Activated CD4-positive, alpha-beta T cell treated with anti-CD3 and anti-CD28 coated beads for 36 hours (primary cell): ENCODE measurements at regions not wholly inside any gene's neighbourhood (a gene's known extent, or its start where the extent isn't known, plus 50 kb on each side); places are given as distances from the start of the nearest gene placed in this dataset.

ENCODE experiments used
- ATAC-seq: fragments of 200-7000 bp; cut with Tn5 transposase; one replicate; pipeline ENCODE4 v1.10.0; 2021; ENCODE audit warnings: mild to moderate bottlenecking, moderate library complexity
- CTCF ChIA-PET: fragments of 350-600 bp; sonication (Branson Sonifier 250); formaldehyde crosslinking; loops from one replicate; lab custom pipeline; 2021; ENCODE audit warnings: antibody characterized with exemption; lab: Charles Lee
- POLR2A ChIA-PET: fragments of 350-600 bp; sonication (Branson Sonifier 250); formaldehyde crosslinking; loops from one replicate; lab custom pipeline; 2021; ENCODE audit warnings: antibody characterized with exemption, inconsistent platforms; lab: Charles Lee
- DNase-seq: peaks from one replicate; pipeline ENCODE4 v3.0.0-alpha.2; 2020
- H3K27ac Mint-ChIP-seq: one replicate; pipeline ENCODE4 v1.8.0; 2021; ENCODE audit warnings: mixed read lengths
- H3K27me3 Mint-ChIP-seq: one replicate; pipeline ENCODE4 v1.8.0; 2021; ENCODE audit warnings: mixed read lengths
- H3K36me3 Mint-ChIP-seq: one replicate; pipeline ENCODE4 v1.8.0; 2021; ENCODE audit warnings: low read depth, mixed read lengths
- H3K4me1 Mint-ChIP-seq: one replicate; pipeline ENCODE4 v1.8.0; 2021; ENCODE audit warnings: mixed read lengths
- H3K4me3 Mint-ChIP-seq: one replicate; pipeline ENCODE4 v1.8.0; 2021; ENCODE audit warnings: mild to moderate bottlenecking, moderate library complexity, mixed read lengths
- H3K9me3 Mint-ChIP-seq: one replicate; pipeline ENCODE4 v1.8.0; 2021; ENCODE audit warnings: low read depth, mixed read lengths
- intact Hi-C, 2 experiments: fragments of 100-400 bp; cut with DNase I in 1 of 2; cut with micrococcal nuclease in 1 of 2; formaldehyde crosslinking; loops; one replicate each; pipeline versions ENCODE4 v1.14.2 to v1.15.1; 2022 to 2024; cut with DNase I, micrococcal nuclease

DNA sequence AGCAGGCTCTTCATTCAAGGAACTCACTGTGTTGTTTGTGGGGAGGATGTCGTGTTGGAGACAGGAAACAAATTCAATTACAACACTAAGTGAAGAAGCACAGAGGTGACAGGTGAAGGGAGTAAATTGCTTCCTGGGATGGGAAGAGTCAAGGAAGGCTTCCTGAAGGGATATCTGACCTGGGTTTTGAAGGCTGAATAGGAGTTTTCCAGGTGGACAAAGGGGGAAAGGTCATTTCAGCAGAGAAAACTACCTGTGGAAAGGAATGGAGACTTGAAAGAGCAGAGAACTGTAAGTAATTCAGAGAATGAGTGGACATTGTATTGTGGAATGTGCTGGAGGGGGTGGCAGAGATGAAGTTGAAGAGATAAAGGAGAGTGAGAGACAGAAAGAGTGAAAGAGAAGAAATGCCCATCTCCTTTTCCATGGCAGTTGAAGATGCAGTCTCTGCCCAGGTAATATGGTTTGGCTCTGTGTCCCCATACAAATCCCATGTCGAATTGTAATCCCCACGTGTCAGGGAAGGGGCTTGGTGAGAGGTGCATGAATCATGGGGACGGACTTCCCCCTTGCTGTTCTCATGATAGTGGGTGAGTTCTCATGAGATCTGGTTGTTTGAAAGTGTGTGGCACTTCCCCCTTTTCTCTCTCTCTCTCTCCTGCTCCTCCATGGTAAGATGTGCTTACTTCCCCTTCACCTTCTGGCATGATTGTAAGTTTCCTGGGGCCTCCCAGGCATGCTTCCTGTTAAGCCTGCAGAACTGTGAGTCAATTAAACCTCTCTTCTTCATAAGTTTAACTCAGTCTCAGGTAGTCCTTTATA is 205.7 kb upstream of the BCOR start:
- peaks cover 26% of the 10 kb centered on the region for H3K4me1 Mint-ChIP-seq
- H3K9me3 Mint-ChIP-seq, result no peaks in the 10 kb centered on the region
- ChIA-PET POLR2A (no interaction called here), CTCF (no interaction called here)
- intact Hi-C loops, result no loop called here
- peak; percentile 47 for ATAC-seq
- peak; percentile 37 for DNase-seq
- H3K4me3 Mint-ChIP-seq, result no peak overlapping the region
- H3K27ac Mint-ChIP-seq, result no peak overlapping the region
- H3K36me3 Mint-ChIP-seq, result no peaks in the 10 kb centered on the region
- no peaks in the 10 kb centered on the region for H3K27me3 Mint-ChIP-seq

DNA sequence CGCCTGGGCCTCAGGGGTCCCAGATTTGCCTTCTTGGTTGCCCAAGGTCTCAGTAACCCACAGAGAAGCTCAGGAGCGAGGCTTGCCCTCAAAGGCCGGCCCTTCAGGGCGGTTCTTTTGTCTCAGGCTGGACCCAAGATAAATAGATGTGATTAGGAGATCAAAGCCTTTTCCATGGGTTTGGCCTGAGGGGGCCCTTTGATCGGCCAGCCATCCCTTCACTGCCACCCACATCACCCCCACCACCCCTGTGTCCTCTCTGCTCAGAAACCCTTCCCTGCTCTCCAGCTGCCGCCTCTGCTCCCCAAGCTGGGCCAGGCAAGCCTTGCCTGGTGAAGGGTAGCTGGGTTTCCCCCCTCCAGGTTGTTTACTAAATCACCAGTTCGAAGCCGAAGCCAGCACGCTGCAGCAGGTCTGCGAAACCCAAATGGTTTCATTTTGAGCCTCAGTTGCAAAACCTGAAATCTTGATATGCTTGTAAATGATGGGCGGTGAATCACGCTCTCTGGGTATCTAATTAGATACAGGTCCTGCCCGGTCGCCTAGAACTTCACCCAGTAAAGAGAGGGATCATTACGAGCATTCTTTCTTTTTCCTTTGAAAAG is 202.6 kb upstream of the BCOR start:
- DNase-seq, result peak; percentile 58
- intact Hi-C loops, result no loop called here

DNA sequence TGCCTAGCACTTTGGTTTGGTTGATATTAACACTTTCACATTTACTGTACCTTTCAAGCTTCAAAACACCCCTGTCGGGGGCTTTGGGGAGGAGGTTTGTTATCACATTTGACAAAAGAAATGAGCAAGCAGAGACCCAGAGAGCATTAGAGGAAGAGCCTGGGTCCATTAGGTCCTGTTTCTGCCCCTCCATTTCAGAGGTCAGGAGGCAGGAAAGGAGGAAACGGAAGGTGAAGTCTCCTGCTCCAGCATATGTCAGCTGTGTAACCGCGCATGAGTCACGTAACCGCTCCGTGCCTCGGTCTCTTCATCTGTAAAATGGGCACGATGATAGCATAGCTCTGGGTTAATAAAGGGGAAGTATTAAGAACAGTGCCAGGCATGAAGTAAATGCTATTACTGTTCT is 201.9 kb upstream of the BCOR start:
- POLR2A ChIA-PET, result no interaction called here
- Mint-ChIP-seq H3K27ac (peak overlapping the region; percentile 31), H3K36me3 (no peaks in the 10 kb centered on the region), H3K27me3 (no peaks in the 10 kb centered on the region), H3K9me3 (no peaks in the 10 kb centered on the region), H3K4me1 (peaks cover 26% of the 10 kb centered on the region), H3K4me3 (no peak overlapping the region)
- CTCF ChIA-PET, result interaction anchor here (0.6 kb wide), 1 partner anchor 231 kb away, joined by 3 read pairs; no protein-coding TSS in a partner anchor
- intact Hi-C loops, result no loop called here
- DNase-seq (peak; percentile 31), ATAC-seq (peak; percentile 19)

More for the DNA sequence above, 202.6 kb upstream of the BCOR start:
- no peaks in the 10 kb centered on the region for H3K36me3 Mint-ChIP-seq
- CTCF ChIA-PET, result interaction anchor here (0.6 to 0.7 kb wide), 2 partner anchors 231 to 264 kb away, joined by 3 read pairs; no protein-coding TSS in a partner anchor
- H3K27ac Mint-ChIP-seq, result peak overlapping the region; percentile 42
- POLR2A ChIA-PET, result no interaction called here
- H3K27me3 Mint-ChIP-seq, result no peaks in the 10 kb centered on the region
- peaks cover 26% of the 10 kb centered on the region for H3K4me1 Mint-ChIP-seq
- no peaks in the 10 kb centered on the region for H3K9me3 Mint-ChIP-seq
- ATAC-seq, result peak; percentile 75
- no peak overlapping the region for H3K4me3 Mint-ChIP-seq

DNA sequence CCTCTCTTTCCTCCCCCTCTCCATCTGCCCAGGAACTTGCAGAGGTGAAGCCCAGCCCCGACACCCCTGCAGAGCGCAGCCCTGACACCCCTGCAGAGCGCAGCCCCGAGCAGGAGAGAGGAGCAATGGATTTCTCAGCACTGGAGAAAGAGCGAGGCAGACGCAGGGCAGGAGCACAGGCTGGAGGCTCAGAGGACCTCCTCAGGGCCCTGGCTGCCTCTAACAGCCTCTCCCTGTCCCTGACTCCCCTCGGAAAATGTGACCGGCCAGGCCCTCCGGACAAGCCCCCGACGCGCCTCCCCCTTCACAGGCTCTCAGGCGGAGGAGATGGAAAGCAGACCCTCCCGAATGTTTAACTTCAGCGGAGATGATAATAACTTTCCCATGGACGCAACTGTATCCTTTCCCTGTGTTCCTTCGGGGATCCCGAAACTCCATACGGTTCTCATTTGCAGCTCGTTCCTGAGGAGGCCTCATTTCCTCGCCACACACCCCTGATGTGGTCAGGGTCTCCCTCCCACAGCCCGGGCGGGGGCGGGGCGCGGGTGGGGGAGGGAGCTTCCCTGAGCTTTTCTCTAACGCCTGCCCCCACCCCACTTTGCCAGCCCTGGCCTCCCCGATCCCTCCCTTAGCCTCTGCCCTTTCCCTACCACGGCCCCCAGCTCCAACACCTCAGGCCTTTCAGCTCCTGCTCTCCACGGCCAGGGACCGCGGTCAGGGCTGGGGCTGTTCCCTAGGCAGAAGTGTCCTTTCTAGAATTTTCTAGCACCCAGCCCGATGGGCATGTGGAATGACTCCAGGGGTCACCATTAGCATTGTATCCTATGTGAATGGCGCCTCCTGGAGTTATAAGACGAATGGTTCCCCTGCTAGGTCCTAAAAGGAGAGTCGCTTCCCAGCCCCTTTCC is 201.1 kb upstream of the BCOR start:
- no peaks in the 10 kb centered on the region for H3K9me3 Mint-ChIP-seq
- no peaks in the 10 kb centered on the region for H3K36me3 Mint-ChIP-seq
- ChIA-PET POLR2A (no interaction called here), CTCF (no interaction called here)
- H3K4me1 Mint-ChIP-seq, result peaks cover 23% of the 10 kb centered on the region
- peak overlapping the region; percentile 31 for H3K27ac Mint-ChIP-seq
- no peak overlapping the region for H3K4me3 Mint-ChIP-seq
- intact Hi-C loops, result no loop called here
- no peak for DNase-seq
- H3K27me3 Mint-ChIP-seq, result no peaks in the 10 kb centered on the region
- no peak for ATAC-seq

DNA sequence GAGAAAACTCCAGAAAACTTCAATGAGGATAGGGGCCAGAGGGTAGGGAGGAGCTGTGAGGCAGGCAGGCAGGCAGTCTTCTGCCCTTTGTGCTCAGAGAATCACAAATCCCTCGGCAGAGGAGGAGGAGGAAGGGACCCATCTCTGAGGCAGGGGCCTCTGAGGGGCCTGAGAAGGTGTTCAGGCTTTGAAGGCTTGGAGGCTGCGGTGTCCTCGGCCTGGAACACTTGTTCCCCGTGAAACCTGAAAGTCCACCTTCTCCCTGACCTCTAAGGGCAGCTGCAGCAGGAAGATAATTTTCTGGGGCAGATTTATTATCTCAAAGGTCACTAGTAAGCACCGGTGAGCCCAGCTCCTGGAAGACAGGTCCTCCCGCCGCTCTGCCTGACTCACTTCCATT is 200.3 kb upstream of the BCOR start:
- Mint-ChIP-seq H3K27me3 (no peaks in the 10 kb centered on the region), H3K4me1 (peaks cover 15% of the 10 kb centered on the region), H3K4me3 (no peak overlapping the region), H3K36me3 (no peaks in the 10 kb centered on the region), H3K27ac (no peak overlapping the region), H3K9me3 (no peaks in the 10 kb centered on the region)
- DNase-seq (no peak), ATAC-seq (no peak)
- ChIA-PET POLR2A (no interaction called here), CTCF (no interaction called here)
- intact Hi-C loops, result no loop called here

DNA sequence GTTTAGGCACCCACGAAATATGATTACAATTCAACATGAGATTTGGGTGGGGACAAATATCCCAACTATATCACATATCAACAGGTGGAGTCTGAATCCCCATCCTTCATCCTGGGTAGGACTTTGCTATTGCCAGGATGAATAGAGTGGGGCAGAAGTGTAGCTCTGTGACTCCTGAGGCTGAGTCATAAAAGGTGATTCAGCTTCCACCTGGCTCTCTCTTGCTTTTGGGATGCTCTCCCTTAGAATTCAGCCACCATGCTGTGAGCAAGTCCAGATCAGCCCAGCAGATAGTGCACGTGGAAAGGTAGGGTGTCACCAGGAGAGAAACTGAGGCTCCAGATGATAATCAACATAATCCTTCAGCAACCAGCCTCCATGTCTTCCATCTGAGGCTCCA is 193.8 kb upstream of the BCOR start:
- ATAC-seq, result no peak
- intact Hi-C loops, result no loop called here
- no peak for DNase-seq
- Mint-ChIP-seq H3K27ac (no peak overlapping the region), H3K4me1 (no peaks in the 10 kb centered on the region), H3K9me3 (peaks cover 2% of the 10 kb centered on the region), H3K36me3 (no peaks in the 10 kb centered on the region), H3K4me3 (no peak overlapping the region), H3K27me3 (no peaks in the 10 kb centered on the region)
- ChIA-PET POLR2A (no interaction called here), CTCF (no interaction called here)

DNA sequence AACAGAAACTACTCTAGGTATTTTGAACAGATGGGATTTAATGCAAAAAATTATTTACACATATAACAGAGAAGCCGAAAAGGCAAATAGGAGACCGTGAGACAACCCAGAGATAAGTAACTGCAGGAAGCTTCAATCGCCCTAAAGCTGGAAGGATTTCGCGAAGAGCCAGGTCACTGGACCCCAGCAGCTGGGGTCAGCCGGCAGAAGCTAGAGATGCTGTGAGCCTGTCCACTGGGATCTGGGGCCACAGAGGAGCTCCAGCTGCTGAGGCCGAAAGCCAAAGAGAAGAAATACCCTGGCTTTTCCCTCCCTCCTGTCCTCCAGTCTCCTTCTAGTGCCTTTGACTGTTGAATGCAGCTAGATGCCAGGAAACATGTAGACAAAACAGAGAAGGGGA is 192.8 kb upstream of the BCOR start:
- H3K4me1 Mint-ChIP-seq, result no peaks in the 10 kb centered on the region
- DNase-seq, result no peak
- H3K9me3 Mint-ChIP-seq, result peaks cover 5% of the 10 kb centered on the region
- no peak overlapping the region for H3K4me3 Mint-ChIP-seq
- ChIA-PET POLR2A (no interaction called here), CTCF (no interaction called here)
- no peak overlapping the region for H3K27ac Mint-ChIP-seq
- intact Hi-C loops, result no loop called here
- H3K36me3 Mint-ChIP-seq, result peaks cover 2% of the 10 kb centered on the region
- no peak for ATAC-seq
- no peaks in the 10 kb centered on the region for H3K27me3 Mint-ChIP-seq

DNA sequence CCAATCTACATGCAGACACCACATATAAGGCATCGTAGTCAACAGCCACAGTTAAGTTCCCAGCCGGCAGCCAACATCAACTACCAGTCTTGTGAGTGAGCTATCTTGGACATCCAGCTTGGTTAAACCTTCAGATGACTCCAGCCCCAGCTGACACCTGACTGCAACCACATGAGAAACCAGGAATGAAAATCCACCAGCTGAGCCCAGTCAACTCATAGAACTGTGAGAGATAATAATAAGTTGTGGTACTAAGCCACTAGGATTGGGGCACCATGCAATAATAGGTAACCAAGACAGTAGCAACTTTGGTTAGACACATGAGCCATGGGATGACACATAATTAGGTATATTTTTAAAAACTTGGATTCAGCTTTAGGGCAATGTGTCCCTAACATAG is 188.1 kb upstream of the BCOR start:
- Mint-ChIP-seq H3K9me3 (peaks cover 11% of the 10 kb centered on the region), H3K27me3 (no peaks in the 10 kb centered on the region), H3K4me1 (peaks cover 13% of the 10 kb centered on the region), H3K27ac (no peak overlapping the region), H3K36me3 (peaks cover 6% of the 10 kb centered on the region), H3K4me3 (no peak overlapping the region)
- ChIA-PET POLR2A (no interaction called here), CTCF (no interaction called here)
- DNase-seq, result no peak
- intact Hi-C loops, result loop anchor here in 1 of 2 experiments (10.0 kb wide), 1 partner anchor 551 kb away; no protein-coding TSS in a partner anchor
- ATAC-seq, result no peak

DNA sequence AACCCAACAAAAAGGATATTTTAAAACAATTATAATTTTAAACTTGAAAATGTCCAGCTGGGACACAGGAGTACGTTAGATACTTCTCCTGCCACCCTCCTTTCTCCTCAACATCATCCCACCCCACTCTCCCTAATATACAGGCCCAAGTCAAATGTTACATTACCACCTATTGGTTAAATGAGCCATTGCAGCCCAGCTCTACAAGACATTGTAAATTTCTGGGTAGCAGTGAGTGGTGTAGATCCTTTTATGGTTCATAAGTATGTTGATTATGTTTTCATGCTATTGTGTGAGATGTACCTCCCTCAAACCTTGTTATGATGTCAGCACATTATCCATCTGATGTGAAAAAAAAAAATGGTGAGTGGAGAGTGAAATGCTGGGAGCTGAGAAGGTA is 187.1 kb upstream of the BCOR start:
- H3K4me3 Mint-ChIP-seq, result no peak overlapping the region
- no peak overlapping the region for H3K27ac Mint-ChIP-seq
- intact Hi-C loops, result loop anchor here in 1 of 2 experiments (10.0 kb wide), 1 partner anchor 550 kb away; no protein-coding TSS in a partner anchor
- ATAC-seq (no peak), DNase-seq (no peak)
- H3K4me1 Mint-ChIP-seq, result peaks cover 13% of the 10 kb centered on the region
- ChIA-PET POLR2A (no interaction called here), CTCF (no interaction called here)
- H3K36me3 Mint-ChIP-seq, result peaks cover 6% of the 10 kb centered on the region
- H3K9me3 Mint-ChIP-seq, result peaks cover 9% of the 10 kb centered on the region
- no peaks in the 10 kb centered on the region for H3K27me3 Mint-ChIP-seq

DNA sequence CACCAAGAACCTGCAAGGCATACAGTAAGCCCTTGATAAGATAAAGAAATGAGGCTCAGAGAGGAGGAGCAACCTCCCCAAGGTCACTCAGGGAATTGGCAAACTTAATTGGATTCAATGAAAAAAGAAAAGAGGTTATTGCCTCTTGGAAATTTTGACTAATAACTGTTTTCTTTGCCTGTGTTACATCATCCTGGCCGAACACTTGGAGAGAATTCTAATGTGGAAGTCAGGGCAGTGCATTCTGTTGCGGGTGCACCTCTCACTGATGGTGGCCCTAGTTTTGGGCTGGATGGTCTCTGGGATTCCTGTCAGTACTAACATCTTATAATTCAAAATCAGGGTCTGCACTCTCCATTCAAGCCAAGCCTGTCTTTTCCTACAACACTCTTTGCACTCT is 186.2 kb upstream of the BCOR start:
- peaks cover 6% of the 10 kb centered on the region for H3K36me3 Mint-ChIP-seq
- DNase-seq (no peak), ATAC-seq (no peak)
- peaks cover 20% of the 10 kb centered on the region for H3K4me1 Mint-ChIP-seq
- no peak overlapping the region for H3K27ac Mint-ChIP-seq
- no peak overlapping the region for H3K4me3 Mint-ChIP-seq
- no peaks in the 10 kb centered on the region for H3K27me3 Mint-ChIP-seq
- peaks cover 9% of the 10 kb centered on the region for H3K9me3 Mint-ChIP-seq
- intact Hi-C loops, result loop anchor here in 1 of 2 experiments (10.0 kb wide), 1 partner anchor 549 kb away; no protein-coding TSS in a partner anchor
- POLR2A ChIA-PET, result no interaction called here
- CTCF ChIA-PET, result no interaction called here

DNA sequence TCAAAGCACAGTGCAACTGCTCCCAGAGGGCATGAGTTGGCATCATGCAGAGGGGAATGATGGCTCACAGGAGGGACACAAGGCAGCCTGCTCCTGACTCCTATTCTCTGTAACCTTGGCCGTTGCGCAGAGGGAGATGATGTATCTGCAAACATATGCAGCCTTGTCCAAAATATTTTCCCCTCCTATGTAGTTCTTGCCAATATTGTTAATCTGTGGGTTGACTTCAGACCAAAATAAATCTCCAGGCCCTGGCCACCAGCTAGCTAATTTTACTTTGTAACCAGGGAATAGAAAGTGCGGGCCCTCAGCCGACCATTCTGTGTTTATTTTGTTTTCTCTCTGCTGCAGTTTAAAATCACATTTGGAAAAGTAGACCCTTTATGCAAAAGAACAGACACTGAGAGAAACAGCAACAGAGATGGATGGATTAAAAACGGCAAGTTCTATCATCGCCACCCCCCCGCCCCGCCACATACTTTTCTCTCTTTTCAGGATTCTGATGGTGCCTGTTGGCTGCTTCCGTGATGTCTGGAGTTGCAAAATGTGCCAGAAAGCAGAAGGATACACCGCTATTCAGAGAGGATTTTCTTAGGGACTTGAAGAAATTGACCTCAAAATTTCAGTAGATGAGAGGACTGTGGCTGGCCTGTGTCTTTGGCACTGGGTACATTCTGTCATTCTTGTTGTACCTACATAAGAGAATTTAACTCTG is 185.3 kb upstream of the BCOR start:
- Mint-ChIP-seq H3K4me3 (no peak overlapping the region), H3K9me3 (peaks cover 9% of the 10 kb centered on the region), H3K27me3 (no peaks in the 10 kb centered on the region), H3K36me3 (peaks cover 6% of the 10 kb centered on the region), H3K27ac (no peak overlapping the region), H3K4me1 (peaks cover 25% of the 10 kb centered on the region)
- intact Hi-C loops, result loop anchor here in 1 of 2 experiments (10.0 kb wide), 1 partner anchor 548 kb away; no protein-coding TSS in a partner anchor
- ChIA-PET POLR2A (no interaction called here), CTCF (no interaction called here)
- ATAC-seq (no peak), DNase-seq (no peak)
